Caco-2 (cell line): ENCODE measurements at regions not wholly inside any gene's neighbourhood (a gene's known extent, or its start where the extent isn't known, plus 50 kb on each side); places are given as distances from the start of the nearest gene placed in this dataset.

Experiments used
- BruUV-seq: library from RNA; stranded (reverse); fragments of 400-500 nt; replicated peaks from 2 replicates; lab custom pipeline; 2021; lab: Mats Ljungman, UMichigan
- CTCF ChIA-PET: fragments of 300-600 bp; sonication (Branson Sonifier 250); formaldehyde crosslinking; loops from one replicate; lab custom pipeline; 2022; ENCODE audit warnings: antibody characterized with exemption; lab: Charles Lee
- POLR2A ChIA-PET: fragments of 300-600 bp; sonication (Branson Sonifier 250); formaldehyde crosslinking; loops from one replicate; lab custom pipeline; 2022; ENCODE audit warnings: antibody characterized with exemption; lab: Charles Lee
- DNase-seq, 2 experiments: peaks; one replicate each; pipeline versions ENCODE4 v3.0.0 to v3.0.0-alpha.2; 2020 to 2022
- H3K27me3 ChIP-seq: replicated peaks from 2 replicates; pipeline ENCODE4 v1.6.0; 2011; ENCODE audit warnings: low read length; ENCODE audit not compliant: control insufficient read depth, insufficient read depth
- H3K36me3 ChIP-seq: 2 replicates; pipeline ENCODE4 v1.5.1; 2011; ENCODE audit warnings: low read length; ENCODE audit not compliant: control insufficient read depth, insufficient read depth
- H3K4me1 ChIP-seq: fragments of 250-450 bp; sonication (Bioruptor Pico); 2 replicates; pipeline ENCODE4 v1.5.1; 2020; ENCODE audit warnings: mild to moderate bottlenecking
- H3K4me3 ChIP-seq: 2 replicates; pipeline ENCODE4 v1.5.1; 2011; ENCODE audit warnings: low read depth, mild to moderate bottlenecking, control low read depth, low read length
- H3K9me3 ChIP-seq: fragments of 250-450 bp; sonication (Bioruptor Pico); 2 replicates; pipeline ENCODE4 v1.5.1; 2020; ENCODE audit warnings: mild to moderate bottlenecking, moderate library complexity
- H3K27ac Mint-ChIP-seq: one replicate; pipeline ENCODE4 v1.8.0; 2022; ENCODE audit warnings: mixed read lengths; ENCODE audit not compliant: unreplicated experiment
- H3K27me3 Mint-ChIP-seq: one replicate; pipeline ENCODE4 v1.8.0; 2022; ENCODE audit warnings: mixed read lengths; ENCODE audit not compliant: insufficient read depth, unreplicated experiment
- H3K36me3 Mint-ChIP-seq: one replicate; pipeline ENCODE4 v1.8.0; 2022; ENCODE audit warnings: mild to moderate bottlenecking, mixed read lengths; ENCODE audit not compliant: insufficient read depth, unreplicated experiment
- H3K4me1 Mint-ChIP-seq: one replicate; pipeline ENCODE4 v1.8.0; 2022; ENCODE audit warnings: low read depth, mixed read lengths; ENCODE audit not compliant: unreplicated experiment
- H3K4me3 Mint-ChIP-seq: one replicate; pipeline ENCODE4 v1.8.0; 2022; ENCODE audit warnings: mild to moderate bottlenecking, moderate library complexity, mixed read lengths; ENCODE audit not compliant: unreplicated experiment
- H3K9me3 Mint-ChIP-seq: one replicate; pipeline ENCODE4 v1.8.0; 2022; ENCODE audit warnings: mixed read lengths; ENCODE audit not compliant: unreplicated experiment
- CTCF ChIP-seq, 2 experiments: fragments of 200-600 bp in 1 of 2; IDR thresholded peaks; 1 replicate in 1 of 2; 2 replicates in 1 of 2; pipeline versions ENCODE4 v1.5.1 to v1.8.0; 2011 to 2022; ENCODE audit warnings: antibody characterized with exemption in 1 of 2, control low read depth in 1 of 2, inconsistent platforms in 1 of 2, low read depth in 1 of 2, low read length in 1 of 2, mild to moderate bottlenecking in 1 of 2, moderate library complexity in 1 of 2; ENCODE audit not compliant: insufficient read depth in 1 of 2, severe bottlenecking in 1 of 2, unreplicated experiment in 1 of 2
- intact Hi-C: fragments of 100-400 bp; cut with micrococcal nuclease; formaldehyde crosslinking; loops from one replicate; pipeline ENCODE4 v1.10.0; 2022; ENCODE audit not compliant: unreplicated experiment

- no peak for TF ChIP-seq CTCF (IDR thresholded peaks at IDR 0.05; ENCODE audit: insufficient read depth in 1 of 2, low read depth in 1 of 2, low read length in 1 of 2, severe bottlenecking in 1 of 2, unreplicated experiment in 1 of 2)
- H3K27me3 Mint-ChIP-seq: no peaks in the 10 kb centered on the region
- ChIA-PET POLR2A (interaction anchor here (0.8 kb wide), 1 partner anchor 176 kb away, joined by 3 read pairs; no protein-coding TSS in a partner anchor), CTCF (no interaction called here)
- peaks cover 2% of the 10 kb centered on the region for H3K36me3 Mint-ChIP-seq
- no TSS peak for BruUV-seq
- intact Hi-C loops: no loop called here
- Histone ChIP-seq H3K27me3 (no peaks in the 10 kb centered on the region), H3K36me3 (no peaks in the 10 kb centered on the region), H3K9me3 (no peaks in the 10 kb centered on the region), H3K4me3 (no peak overlapping the region), H3K4me1 (no peaks in the 10 kb centered on the region)
- no peak for DNase-seq
- H3K4me3 Mint-ChIP-seq: no peak overlapping the region
- peaks cover 20% of the 10 kb centered on the region for H3K4me1 Mint-ChIP-seq
- H3K27ac Mint-ChIP-seq: no peak overlapping the region
- H3K9me3 Mint-ChIP-seq: no peaks in the 10 kb centered on the region
These were observed 96.3 kb upstream of the CPEB4 start for GRCh38 chr5:173791878-173792277.

GRCh38 chr5:173792781-173793547 is 95.2 kb upstream of the CPEB4 start:
- Mint-ChIP-seq H3K4me1 (peaks cover 20% of the 10 kb centered on the region), H3K9me3 (no peaks in the 10 kb centered on the region), H3K27ac (peak overlapping the region; percentile 15), H3K27me3 (no peaks in the 10 kb centered on the region), H3K4me3 (no peak overlapping the region), H3K36me3 (no peaks in the 10 kb centered on the region)
- CTCF ChIA-PET: interaction anchor here (0.6 kb wide), 1 partner anchor 10 kb away, joined by 4 read pairs; no protein-coding TSS in a partner anchor
- Histone ChIP-seq H3K4me3 (no peak overlapping the region), H3K4me1 (no peaks in the 10 kb centered on the region), H3K9me3 (no peaks in the 10 kb centered on the region), H3K36me3 (no peaks in the 10 kb centered on the region), H3K27me3 (no peaks in the 10 kb centered on the region)
- intact Hi-C loops: no loop called here
- no peak for DNase-seq
- POLR2A ChIA-PET: no interaction called here
- TF ChIP-seq CTCF (IDR thresholded peaks at IDR 0.05; ENCODE audit: insufficient read depth in 1 of 2, low read depth in 1 of 2, low read length in 1 of 2, severe bottlenecking in 1 of 2, unreplicated experiment in 1 of 2): no peak
- no TSS peak for BruUV-seq

- H3K4me3 ChIP-seq: no peak overlapping the region
- Mint-ChIP-seq H3K9me3 (no peaks in the 10 kb centered on the region), H3K4me1 (peaks cover 20% of the 10 kb centered on the region), H3K27me3 (no peaks in the 10 kb centered on the region), H3K27ac (peak overlapping the region; percentile 31), H3K36me3 (no peaks in the 10 kb centered on the region), H3K4me3 (no peak overlapping the region)
- intact Hi-C loops: no loop called here
- no peaks in the 10 kb centered on the region for H3K4me1 ChIP-seq
- no peak for DNase-seq
- no peak for TF ChIP-seq CTCF (IDR thresholded peaks at IDR 0.05; ENCODE audit: insufficient read depth in 1 of 2, low read depth in 1 of 2, low read length in 1 of 2, severe bottlenecking in 1 of 2, unreplicated experiment in 1 of 2)
- no peaks in the 10 kb centered on the region for H3K27me3 ChIP-seq
- ChIA-PET CTCF (no interaction called here), POLR2A (no interaction called here)
- no peaks in the 10 kb centered on the region for H3K9me3 ChIP-seq
- H3K36me3 ChIP-seq: no peaks in the 10 kb centered on the region
- BruUV-seq: no TSS peak
These were observed 94.3 kb upstream of the CPEB4 start for GRCh38 chr5:173793648-173794548.
